ENCODE measurements at regions not wholly inside any gene's neighbourhood (a gene's known extent, or its start where the extent isn't known, plus 50 kb on each side); places are given as distances from the start of the nearest gene placed in this dataset.

DNA sequence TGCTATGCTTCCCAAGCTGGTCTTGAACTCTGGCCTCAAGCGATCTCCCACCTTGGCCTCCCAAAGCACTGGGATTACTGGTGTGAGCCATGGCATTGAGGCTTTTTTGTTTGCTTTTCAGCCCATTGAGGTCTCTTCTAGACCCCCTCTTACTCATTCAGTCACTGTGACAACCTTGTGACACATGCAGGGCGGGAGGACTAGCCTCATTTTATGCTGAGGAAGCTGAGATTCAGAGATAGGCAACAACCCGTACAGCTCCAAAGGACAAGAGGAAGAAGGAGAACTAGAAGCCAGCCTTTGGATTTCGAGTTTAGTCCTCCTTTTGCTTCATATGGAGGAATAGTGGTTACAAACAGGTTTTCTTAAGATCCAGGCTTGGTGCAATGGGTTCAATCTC lies 83.9 kb upstream of the WDR26 start:
- H3K27ac ChIP-seq: no peak overlapping the region
- WGBS, 2 donors: 86 to 89% methylated on average over 3 of the region's 4 CpGs
- no peak overlapping the region for H3K4me3 ChIP-seq
- DNase-seq: no peak
- H3K4me1 ChIP-seq: no peaks in the 10 kb centered on the region
- H3K36me3 ChIP-seq: no peaks in the 10 kb centered on the region
- no peaks in the 10 kb centered on the region for H3K27me3 ChIP-seq
- TF ChIP-seq, protein P1, sequence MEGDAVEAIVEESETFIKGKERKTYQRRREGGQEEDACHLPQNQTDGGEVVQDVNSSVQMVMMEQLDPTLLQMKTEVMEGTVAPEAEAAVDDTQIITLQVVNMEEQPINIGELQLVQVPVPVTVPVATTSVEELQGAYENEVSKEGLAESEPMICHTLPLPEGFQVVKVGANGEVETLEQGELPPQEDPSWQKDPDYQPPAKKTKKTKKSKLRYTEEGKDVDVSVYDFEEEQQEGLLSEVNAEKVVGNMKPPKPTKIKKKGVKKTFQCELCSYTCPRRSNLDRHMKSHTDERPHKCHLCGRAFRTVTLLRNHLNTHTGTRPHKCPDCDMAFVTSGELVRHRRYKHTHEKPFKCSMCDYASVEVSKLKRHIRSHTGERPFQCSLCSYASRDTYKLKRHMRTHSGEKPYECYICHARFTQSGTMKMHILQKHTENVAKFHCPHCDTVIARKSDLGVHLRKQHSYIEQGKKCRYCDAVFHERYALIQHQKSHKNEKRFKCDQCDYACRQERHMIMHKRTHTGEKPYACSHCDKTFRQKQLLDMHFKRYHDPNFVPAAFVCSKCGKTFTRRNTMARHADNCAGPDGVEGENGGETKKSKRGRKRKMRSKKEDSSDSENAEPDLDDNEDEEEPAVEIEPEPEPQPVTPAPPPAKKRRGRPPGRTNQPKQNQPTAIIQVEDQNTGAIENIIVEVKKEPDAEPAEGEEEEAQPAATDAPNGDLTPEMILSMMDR (IDR thresholded peaks at IDR 0.05): no peak
- no peak for TF ChIP-seq POLR2A (IDR thresholded peaks at IDR 0.05)
- H3K9me3 ChIP-seq: no peaks in the 10 kb centered on the region
- intact Hi-C loops (cut with DNase I): loop anchor here (5.0 to 10.0 kb wide), 2 partner anchors 126 to 334 kb away; no protein-coding TSS in a partner anchor

DNA sequence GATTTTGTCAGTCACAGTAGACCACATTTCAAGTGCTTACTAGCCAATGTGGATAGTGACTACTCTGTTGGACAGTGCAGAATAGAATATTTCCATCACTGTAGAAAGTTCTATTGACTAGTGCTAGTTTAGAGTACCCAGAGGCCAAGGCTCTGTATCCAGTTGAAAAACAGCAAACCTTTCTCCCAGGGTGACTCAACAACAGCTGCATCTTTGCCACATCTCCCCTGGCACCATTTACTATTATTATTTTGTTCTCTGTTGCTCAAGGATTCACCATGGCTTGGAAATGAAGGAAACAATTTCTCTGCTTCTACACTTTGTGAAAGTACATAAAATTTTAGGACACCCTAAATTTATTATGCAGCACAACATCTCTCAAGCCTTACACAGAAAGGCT lies 85.3 kb upstream of the WDR26 start:
- TF ChIP-seq, protein P1 (IDR thresholded peaks at IDR 0.05): no peak
- no peak for TF ChIP-seq POLR2A (IDR thresholded peaks at IDR 0.05)
- no peak overlapping the region for H3K4me3 ChIP-seq
- intact Hi-C loops (cut with DNase I): loop anchor here (5.0 to 10.0 kb wide), 2 partner anchors 125 to 332 kb away; no protein-coding TSS in a partner anchor
- no peak overlapping the region for H3K27ac ChIP-seq
- H3K9me3 ChIP-seq: no peaks in the 10 kb centered on the region
- no peaks in the 10 kb centered on the region for H3K36me3 ChIP-seq
- no peaks in the 10 kb centered on the region for H3K4me1 ChIP-seq
- H3K27me3 ChIP-seq: no peaks in the 10 kb centered on the region
- DNase-seq: no peak

DNA sequence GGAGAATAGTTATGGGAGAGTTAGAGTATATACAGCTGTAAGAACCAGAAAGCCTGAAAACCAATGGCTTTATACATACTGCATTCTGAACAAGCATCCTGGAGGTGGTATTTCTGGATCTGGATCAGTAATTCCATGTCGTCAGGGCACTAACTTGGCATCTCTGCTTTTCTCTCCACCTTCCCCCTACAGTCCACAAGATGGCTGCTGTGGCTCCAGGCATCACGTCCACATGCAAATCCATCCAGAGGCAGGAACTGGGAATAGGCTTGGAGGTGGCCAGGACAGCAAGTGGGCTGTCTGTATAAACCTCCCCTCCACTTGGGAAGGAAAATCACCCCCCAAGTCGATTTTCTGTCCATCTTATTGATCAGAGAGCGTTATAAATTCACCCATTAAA lies 86.2 kb upstream of the WDR26 start:
- TF ChIP-seq, protein P1 (IDR thresholded peaks at IDR 0.05): no peak
- TF ChIP-seq POLR2A (IDR thresholded peaks at IDR 0.05): no peak
- DNase-seq: no peak
- whole genome bisulfite sequencing, 2 donors: 80 to 89% methylated on average over 4 of the region's 4 CpGs
- intact Hi-C loops (cut with DNase I): no loop called here
- H3K27ac ChIP-seq: no peak overlapping the region
- no peak overlapping the region for H3K4me3 ChIP-seq
- no peaks in the 10 kb centered on the region for H3K36me3 ChIP-seq
- no peaks in the 10 kb centered on the region for H3K4me1 ChIP-seq
- no peaks in the 10 kb centered on the region for H3K27me3 ChIP-seq
- no peaks in the 10 kb centered on the region for H3K9me3 ChIP-seq

DNA sequence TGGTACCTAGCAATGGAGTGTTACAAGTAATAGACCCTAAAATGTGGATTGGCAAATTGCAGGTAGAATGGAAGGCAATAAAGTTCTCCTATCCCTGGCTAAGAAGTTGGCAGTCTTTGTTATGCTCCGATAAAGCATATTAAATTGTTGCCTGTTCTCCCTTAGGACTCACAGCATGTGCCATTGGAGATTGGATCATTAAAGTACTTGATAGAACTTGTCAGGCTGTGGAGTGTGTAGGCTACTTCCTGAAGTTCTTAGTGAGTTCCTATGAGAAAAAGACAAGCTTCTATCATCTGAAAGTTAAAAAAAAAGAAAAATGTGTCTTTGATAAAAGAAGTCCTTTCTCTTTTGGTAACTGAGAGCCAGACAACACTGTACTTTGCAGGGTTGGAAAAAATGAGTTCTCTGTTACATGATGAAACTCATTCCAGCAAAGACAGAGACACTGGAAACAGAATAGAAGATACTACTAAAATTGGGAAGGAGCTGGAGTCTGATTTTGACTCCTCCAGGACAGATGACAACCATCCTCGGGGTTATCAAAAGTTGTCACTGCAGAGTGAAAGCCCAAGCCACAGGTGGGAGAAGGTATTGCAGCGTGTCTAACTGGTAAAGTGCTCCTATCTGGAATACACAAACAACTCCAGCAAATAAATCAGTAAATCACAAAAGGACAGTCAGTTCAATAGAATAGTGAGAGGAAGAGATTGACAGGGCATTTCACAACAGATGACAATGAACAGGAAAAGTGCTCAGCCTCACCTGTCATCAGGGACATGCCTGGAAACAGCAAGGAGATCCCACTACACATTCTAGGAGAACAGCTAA lies 87.5 kb upstream of the WDR26 start:
- Histone ChIP-seq H3K27me3 (no peaks in the 10 kb centered on the region), H3K9me3 (no peaks in the 10 kb centered on the region), H3K36me3 (no peaks in the 10 kb centered on the region), H3K4me1 (no peaks in the 10 kb centered on the region), H3K4me3 (no peak overlapping the region), H3K27ac (no peak overlapping the region)
- TF ChIP-seq POLR2A (IDR thresholded peaks at IDR 0.05): no peak
- TF ChIP-seq, protein P1 (IDR thresholded peaks at IDR 0.05): peak in 1 of 6 experiments; percentile 23
- intact Hi-C loops (cut with DNase I): no loop called here
- WGBS, 2 donors: 53 to 55% methylated on average over 3 of the region's 3 CpGs
- no peak for DNase-seq

DNA sequence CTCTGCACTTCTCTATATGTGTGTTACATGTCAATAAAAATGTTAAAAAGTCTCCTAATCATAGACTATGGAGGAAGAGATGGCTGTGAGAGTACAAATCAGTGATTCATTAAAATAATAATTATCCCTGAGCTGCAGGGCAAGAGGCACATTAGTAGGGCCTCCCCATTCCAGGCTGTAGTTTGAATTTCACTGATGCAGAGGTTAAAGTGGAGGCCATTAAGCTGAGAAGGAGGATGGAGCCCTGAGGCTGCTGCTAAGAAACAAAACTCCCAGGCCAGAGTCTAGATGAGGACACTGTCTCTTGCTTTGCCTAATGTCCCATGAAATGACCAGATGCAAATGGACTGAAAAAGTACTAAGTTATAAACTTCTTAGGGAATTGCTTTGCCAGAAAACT lies 89.1 kb upstream of the WDR26 start:
- intact Hi-C loops (cut with DNase I): no loop called here
- no peaks in the 10 kb centered on the region for H3K36me3 ChIP-seq
- no peak for DNase-seq
- H3K9me3 ChIP-seq: no peaks in the 10 kb centered on the region
- H3K4me3 ChIP-seq: no peak overlapping the region
- H3K27ac ChIP-seq: no peak overlapping the region
- no peaks in the 10 kb centered on the region for H3K27me3 ChIP-seq
- H3K4me1 ChIP-seq: no peaks in the 10 kb centered on the region
- TF ChIP-seq, protein P1 (IDR thresholded peaks at IDR 0.05): no peak
- no peak for TF ChIP-seq POLR2A (IDR thresholded peaks at IDR 0.05)
